Loucy (cell line): ENCODE measurements at regions not wholly inside any gene's neighbourhood (a gene's known extent, or its start where the extent isn't known, plus 50 kb on each side); places are given as distances from the start of the nearest gene placed in this dataset.

ENCODE experiments used
- CTCF ChIP-seq: fragments of 200-600 bp; sonication (generic); conservative IDR thresholded peaks from 2 replicates; pipeline ENCODE4 v1.5.1; 2014; ENCODE audit warnings: mild to moderate bottlenecking, antibody characterized with exemption, low read length
- EZH2phosphoT487 ChIP-seq: fragments of 200-600 bp; IDR thresholded peaks from 2 replicates; pipeline ENCODE4 v1.6.1; 2018; ENCODE audit warnings: antibody characterized with exemption, mild to moderate bottlenecking, moderate library complexity, borderline replicate concordance

DNA sequence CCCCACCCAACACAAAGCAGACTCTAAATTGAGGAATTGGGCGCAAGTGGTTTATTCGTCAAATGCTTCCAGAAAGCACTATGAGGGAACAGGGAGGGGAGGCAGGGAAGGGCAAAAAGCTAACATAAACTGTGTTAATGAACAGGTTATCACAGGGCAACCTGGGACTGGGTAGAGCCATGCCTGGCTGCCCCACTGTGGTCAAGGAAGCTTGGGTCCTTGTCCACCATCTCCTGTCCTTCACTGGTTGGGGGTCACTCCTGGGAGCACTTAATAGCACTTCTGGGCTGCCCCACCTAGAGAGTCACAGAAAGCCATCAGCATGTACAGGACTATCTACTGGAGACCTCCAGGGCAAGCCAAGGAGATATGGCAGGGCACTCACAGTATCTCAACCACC, 102.3 kb downstream of the LINC00237 start:
- TF ChIP-seq CTCF (no peak), EZH2phosphoT487 (no peak)
